ENCODE measurements at regions not wholly inside any gene's neighbourhood (a gene's known extent, or its start where the extent isn't known, plus 50 kb on each side); places are given as distances from the start of the nearest gene placed in this dataset.
"Not testable (repeated sequence)": the region's sequence is repeated elsewhere in the genome, so short reads cannot be mapped to it uniquely, and the experiment has no call there.

GRCh38 chr7:13743226-13743625 is 246.2 kb downstream of the ETV1 start:
- no peak overlapping the region for H3K4me3 ChIP-seq (ENCODE audit: low read depth in 1 of 2, low read length in 2 of 2)
- H3K9ac ChIP-seq (ENCODE audit: low read depth in 1 of 2, low read length in 2 of 2): no peak overlapping the region
- H3K4me1 ChIP-seq (ENCODE audit: control insufficient read depth in 1 of 2, insufficient read depth in 2 of 2, low read length in 2 of 2): peaks cover 0 to 10% of the 10 kb centered on the region in 2 donors
- H3K36me3 ChIP-seq (ENCODE audit: control insufficient read depth in 1 of 2, insufficient read depth in 2 of 2, low read length in 2 of 2): no peaks in the 10 kb centered on the region
- H3K27ac ChIP-seq (ENCODE audit: low read depth, low read length): no peak overlapping the region
- no peaks in the 10 kb centered on the region for H3K9me3 ChIP-seq (ENCODE audit: control insufficient read depth in 1 of 2, low read length in 2 of 2)
- H3K27me3 ChIP-seq (ENCODE audit: control insufficient read depth in 1 of 2, insufficient read depth in 2 of 2, low read length in 2 of 2): no peaks in the 10 kb centered on the region

DNA sequence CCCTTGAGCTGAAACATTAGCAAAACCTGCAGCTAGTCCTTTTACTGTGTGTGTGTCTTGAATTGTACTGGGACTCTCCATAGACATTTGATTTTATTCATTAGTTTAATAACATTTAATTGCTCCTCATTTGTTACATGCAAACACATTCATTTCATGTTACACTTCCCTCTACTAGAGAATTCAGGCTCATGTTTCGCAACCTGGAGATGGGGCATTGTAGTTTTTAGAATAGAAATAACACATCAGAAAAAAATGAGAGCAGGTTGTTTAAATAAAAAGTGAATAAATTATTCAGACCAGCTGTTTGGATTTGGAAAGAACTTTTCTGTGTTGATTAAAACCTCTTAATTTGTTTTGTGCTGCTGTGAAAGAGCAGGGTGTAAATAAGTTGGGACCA is 243.9 kb downstream of the ETV1 start:
- Histone ChIP-seq H3K9ac (ENCODE audit: low read depth in 1 of 2, low read length in 2 of 2) (no peak overlapping the region), H3K27me3 (ENCODE audit: control insufficient read depth in 1 of 2, insufficient read depth in 2 of 2, low read length in 2 of 2) (no peaks in the 10 kb centered on the region), H3K4me3 (ENCODE audit: low read depth in 1 of 2, low read length in 2 of 2) (no peak overlapping the region), H3K36me3 (ENCODE audit: control insufficient read depth in 1 of 2, insufficient read depth in 2 of 2, low read length in 2 of 2) (no peaks in the 10 kb centered on the region), H3K4me1 (ENCODE audit: control insufficient read depth in 1 of 2, insufficient read depth in 2 of 2, low read length in 2 of 2) (peaks cover 0 to 10% of the 10 kb centered on the region in 2 donors), H3K9me3 (ENCODE audit: control insufficient read depth in 1 of 2, low read length in 2 of 2) (no peaks in the 10 kb centered on the region), H3K27ac (ENCODE audit: low read depth, low read length) (no peak overlapping the region)

DNA sequence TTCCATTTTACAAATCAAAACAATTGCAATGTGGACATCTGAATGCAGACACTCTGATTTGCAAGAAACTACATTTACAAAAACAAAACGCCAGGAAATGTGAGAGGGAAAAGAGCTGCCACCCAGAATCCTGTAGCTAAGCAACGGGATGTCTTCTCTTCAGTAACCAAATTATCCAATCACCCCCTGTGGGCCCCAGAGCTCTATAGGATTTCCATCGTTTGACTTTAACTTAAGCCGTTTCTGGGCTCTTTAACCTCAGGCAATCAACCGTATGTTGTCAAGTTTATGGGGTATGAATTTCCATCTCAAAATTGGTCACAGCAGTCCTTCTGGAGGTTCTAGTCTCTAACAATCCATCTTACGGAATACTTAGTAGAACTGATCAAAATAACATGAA is 240.5 kb downstream of the ETV1 start:
- Histone ChIP-seq H3K27ac (ENCODE audit: low read depth, low read length) (no peak overlapping the region), H3K27me3 (ENCODE audit: control insufficient read depth in 1 of 2, insufficient read depth in 2 of 2, low read length in 2 of 2) (no peaks in the 10 kb centered on the region), H3K4me3 (ENCODE audit: low read depth in 1 of 2, low read length in 2 of 2) (no peak overlapping the region), H3K36me3 (ENCODE audit: control insufficient read depth in 1 of 2, insufficient read depth in 2 of 2, low read length in 2 of 2) (no peaks in the 10 kb centered on the region), H3K4me1 (ENCODE audit: control insufficient read depth in 1 of 2, insufficient read depth in 2 of 2, low read length in 2 of 2) (no peaks in the 10 kb centered on the region), H3K9me3 (ENCODE audit: control insufficient read depth in 1 of 2, low read length in 2 of 2) (no peaks in the 10 kb centered on the region), H3K9ac (ENCODE audit: low read depth in 1 of 2, low read length in 2 of 2) (no peak overlapping the region)

- H3K9me3 ChIP-seq (ENCODE audit: control insufficient read depth in 1 of 2, low read length in 2 of 2): no peaks in the 10 kb centered on the region
- H3K4me1 ChIP-seq (ENCODE audit: control insufficient read depth in 1 of 2, insufficient read depth in 2 of 2, low read length in 2 of 2): no peaks in the 10 kb centered on the region
- H3K36me3 ChIP-seq (ENCODE audit: control insufficient read depth in 1 of 2, insufficient read depth in 2 of 2, low read length in 2 of 2): no peaks in the 10 kb centered on the region
- no peak overlapping the region for H3K4me3 ChIP-seq (ENCODE audit: low read depth in 1 of 2, low read length in 2 of 2)
- H3K27ac ChIP-seq (ENCODE audit: low read depth, low read length): no peak overlapping the region
- no peaks in the 10 kb centered on the region for H3K27me3 ChIP-seq (ENCODE audit: control insufficient read depth in 1 of 2, insufficient read depth in 2 of 2, low read length in 2 of 2)
- H3K9ac ChIP-seq (ENCODE audit: low read depth in 1 of 2, low read length in 2 of 2): no peak overlapping the region
Observed at GRCh38 chr7:13749636-13750035, 239.8 kb downstream of the ETV1 start.

- Histone ChIP-seq H3K27me3 (ENCODE audit: control insufficient read depth in 1 of 2, insufficient read depth in 2 of 2, low read length in 2 of 2) (no peaks in the 10 kb centered on the region), H3K36me3 (ENCODE audit: control insufficient read depth in 1 of 2, insufficient read depth in 2 of 2, low read length in 2 of 2) (no peaks in the 10 kb centered on the region), H3K27ac (ENCODE audit: low read depth, low read length) (no peak overlapping the region), H3K4me1 (ENCODE audit: control insufficient read depth in 1 of 2, insufficient read depth in 2 of 2, low read length in 2 of 2) (no peaks in the 10 kb centered on the region), H3K9me3 (ENCODE audit: control insufficient read depth in 1 of 2, low read length in 2 of 2) (no peaks in the 10 kb centered on the region), H3K9ac (ENCODE audit: low read depth in 1 of 2, low read length in 2 of 2) (no peak overlapping the region), H3K4me3 (ENCODE audit: low read depth in 1 of 2, low read length in 2 of 2) (no peak overlapping the region)
Observed at GRCh38 chr7:13751766-13752165, 237.7 kb downstream of the ETV1 start.

DNA sequence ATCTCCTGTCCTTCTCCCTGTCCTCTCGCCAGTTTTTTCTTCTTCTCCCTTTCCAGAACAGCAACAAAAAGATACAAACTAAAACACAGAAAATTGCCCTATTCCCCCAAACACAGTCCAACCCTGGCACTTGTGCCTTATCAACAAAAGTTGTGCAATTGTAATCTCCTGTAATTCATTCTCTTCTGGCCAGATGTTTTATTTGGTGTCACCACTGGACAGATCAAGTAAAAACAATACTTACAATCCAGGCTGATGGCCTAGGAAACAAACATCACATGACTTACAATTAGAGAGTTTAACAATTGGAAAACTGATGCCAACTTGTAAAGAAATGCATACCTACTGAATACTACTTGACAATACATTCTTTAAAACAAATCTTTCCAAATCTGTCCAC is 231.6 kb downstream of the ETV1 start:
- Histone ChIP-seq H3K9ac (ENCODE audit: low read depth in 1 of 2, low read length in 2 of 2) (no peak overlapping the region), H3K9me3 (ENCODE audit: control insufficient read depth in 1 of 2, low read length in 2 of 2) (no peaks in the 10 kb centered on the region), H3K27me3 (ENCODE audit: control insufficient read depth in 1 of 2, insufficient read depth in 2 of 2, low read length in 2 of 2) (no peaks in the 10 kb centered on the region), H3K4me3 (ENCODE audit: low read depth in 1 of 2, low read length in 2 of 2) (no peak overlapping the region), H3K4me1 (ENCODE audit: control insufficient read depth in 1 of 2, insufficient read depth in 2 of 2, low read length in 2 of 2) (no peaks in the 10 kb centered on the region), H3K27ac (ENCODE audit: low read depth, low read length) (no peak overlapping the region), H3K36me3 (ENCODE audit: control insufficient read depth in 1 of 2, insufficient read depth in 2 of 2, low read length in 2 of 2) (no peaks in the 10 kb centered on the region)

DNA sequence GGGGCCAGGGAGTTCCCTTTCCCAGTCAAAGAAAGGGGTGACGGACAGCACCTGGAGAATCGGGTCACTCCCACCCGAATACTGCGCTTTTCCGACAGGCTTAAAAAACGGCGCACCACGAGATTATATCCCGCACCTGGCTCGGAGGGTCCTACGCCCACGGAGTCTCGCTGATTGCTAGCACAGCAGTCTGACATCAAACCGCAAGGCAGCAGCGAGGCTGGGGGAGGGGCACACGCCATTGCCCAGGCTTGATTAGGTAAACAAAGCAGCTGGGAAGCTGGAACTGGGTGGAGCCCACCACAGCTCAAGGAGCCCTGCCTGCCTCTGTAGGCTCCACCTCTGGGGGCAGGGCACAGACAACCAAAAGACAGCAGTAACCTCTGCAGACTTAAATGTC is 223.6 kb downstream of the ETV1 start:
- H3K36me3 ChIP-seq (ENCODE audit: control insufficient read depth in 1 of 2, insufficient read depth in 2 of 2, low read length in 2 of 2); H3K27ac ChIP-seq (ENCODE audit: low read depth, low read length); H3K4me1 ChIP-seq (ENCODE audit: control insufficient read depth in 1 of 2, insufficient read depth in 2 of 2, low read length in 2 of 2); H3K9ac ChIP-seq (ENCODE audit: low read depth in 1 of 2, low read length in 2 of 2); H3K9me3 ChIP-seq (ENCODE audit: control insufficient read depth in 1 of 2, low read length in 2 of 2); H3K27me3 ChIP-seq (ENCODE audit: control insufficient read depth in 1 of 2, insufficient read depth in 2 of 2, low read length in 2 of 2); H3K4me3 ChIP-seq (ENCODE audit: low read depth in 1 of 2, low read length in 2 of 2): not testable (repeated sequence)

GRCh38 chr7:13770305-13770704 is 219.2 kb downstream of the ETV1 start:
- H3K9me3 ChIP-seq (ENCODE audit: control insufficient read depth in 1 of 2, low read length in 2 of 2): no peaks in the 10 kb centered on the region
- no peak overlapping the region for H3K27ac ChIP-seq (ENCODE audit: low read depth, low read length)
- H3K4me3 ChIP-seq (ENCODE audit: low read depth in 1 of 2, low read length in 2 of 2): no peak overlapping the region
- H3K9ac ChIP-seq (ENCODE audit: low read depth in 1 of 2, low read length in 2 of 2): no peak overlapping the region
- H3K4me1 ChIP-seq (ENCODE audit: control insufficient read depth in 1 of 2, insufficient read depth in 2 of 2, low read length in 2 of 2): no peaks in the 10 kb centered on the region
- no peaks in the 10 kb centered on the region for H3K36me3 ChIP-seq (ENCODE audit: control insufficient read depth in 1 of 2, insufficient read depth in 2 of 2, low read length in 2 of 2)
- H3K27me3 ChIP-seq (ENCODE audit: control insufficient read depth in 1 of 2, insufficient read depth in 2 of 2, low read length in 2 of 2): no peaks in the 10 kb centered on the region

DNA sequence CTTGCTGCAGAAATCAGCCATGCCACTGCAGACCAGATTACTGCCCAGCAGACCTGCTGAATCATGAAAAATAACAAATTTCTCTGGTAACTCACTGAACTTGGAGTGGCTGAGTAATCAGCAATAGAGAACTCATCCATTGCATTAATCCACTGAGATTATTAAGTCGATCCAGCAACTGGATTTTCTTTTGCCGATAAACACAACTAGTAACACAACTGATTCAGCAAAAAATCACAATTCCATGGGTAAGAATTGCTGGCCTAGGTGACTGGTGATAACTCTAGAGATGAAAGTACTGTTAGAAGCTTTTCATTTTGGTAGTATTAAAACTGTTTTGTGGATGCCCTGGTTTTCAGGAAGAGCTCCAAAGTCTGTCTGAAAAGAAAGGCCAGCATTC is 214.5 kb downstream of the ETV1 start:
- no peak overlapping the region for H3K9ac ChIP-seq (ENCODE audit: low read depth in 1 of 2, low read length in 2 of 2)
- H3K9me3 ChIP-seq (ENCODE audit: control insufficient read depth in 1 of 2, low read length in 2 of 2): no peaks in the 10 kb centered on the region
- no peak overlapping the region for H3K4me3 ChIP-seq (ENCODE audit: low read depth in 1 of 2, low read length in 2 of 2)
- no peak overlapping the region for H3K27ac ChIP-seq (ENCODE audit: low read depth, low read length)
- no peaks in the 10 kb centered on the region for H3K4me1 ChIP-seq (ENCODE audit: control insufficient read depth in 1 of 2, insufficient read depth in 2 of 2, low read length in 2 of 2)
- no peaks in the 10 kb centered on the region for H3K27me3 ChIP-seq (ENCODE audit: control insufficient read depth in 1 of 2, insufficient read depth in 2 of 2, low read length in 2 of 2)
- H3K36me3 ChIP-seq (ENCODE audit: control insufficient read depth in 1 of 2, insufficient read depth in 2 of 2, low read length in 2 of 2): no peaks in the 10 kb centered on the region

DNA sequence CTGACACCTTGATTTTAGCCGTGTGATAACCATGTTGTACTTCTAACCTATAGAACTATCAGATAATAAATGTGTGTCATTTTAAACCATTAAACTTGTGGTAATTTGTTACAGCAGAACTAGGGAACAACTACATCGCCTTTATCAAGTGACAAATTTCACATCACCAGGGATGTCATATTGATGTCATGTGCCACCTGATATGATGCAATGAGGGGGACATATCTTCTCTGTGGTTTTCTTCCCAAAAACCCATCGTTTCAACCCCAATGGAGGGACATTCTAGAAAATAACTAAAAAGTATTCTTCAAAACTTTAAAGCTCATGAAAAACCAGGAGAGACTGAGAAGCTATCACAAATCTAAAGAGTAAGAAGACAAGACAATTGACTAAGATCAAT is 212.2 kb downstream of the ETV1 start:
- Histone ChIP-seq H3K27ac (ENCODE audit: low read depth, low read length) (no peak overlapping the region), H3K27me3 (ENCODE audit: control insufficient read depth in 1 of 2, insufficient read depth in 2 of 2, low read length in 2 of 2) (no peaks in the 10 kb centered on the region), H3K36me3 (ENCODE audit: control insufficient read depth in 1 of 2, insufficient read depth in 2 of 2, low read length in 2 of 2) (no peaks in the 10 kb centered on the region), H3K9ac (ENCODE audit: low read depth in 1 of 2, low read length in 2 of 2) (no peak overlapping the region), H3K4me3 (ENCODE audit: low read depth in 1 of 2, low read length in 2 of 2) (no peak overlapping the region), H3K4me1 (ENCODE audit: control insufficient read depth in 1 of 2, insufficient read depth in 2 of 2, low read length in 2 of 2) (no peaks in the 10 kb centered on the region), H3K9me3 (ENCODE audit: control insufficient read depth in 1 of 2, low read length in 2 of 2) (no peaks in the 10 kb centered on the region)

GRCh38 chr7:13778967-13779366 is 210.5 kb downstream of the ETV1 start:
- Histone ChIP-seq H3K36me3 (ENCODE audit: control insufficient read depth in 1 of 2, insufficient read depth in 2 of 2, low read length in 2 of 2) (no peaks in the 10 kb centered on the region), H3K4me3 (ENCODE audit: low read depth in 1 of 2, low read length in 2 of 2) (no peak overlapping the region), H3K9me3 (ENCODE audit: control insufficient read depth in 1 of 2, low read length in 2 of 2) (no peaks in the 10 kb centered on the region), H3K27me3 (ENCODE audit: control insufficient read depth in 1 of 2, insufficient read depth in 2 of 2, low read length in 2 of 2) (no peaks in the 10 kb centered on the region), H3K27ac (ENCODE audit: low read depth, low read length) (no peak overlapping the region), H3K4me1 (ENCODE audit: control insufficient read depth in 1 of 2, insufficient read depth in 2 of 2, low read length in 2 of 2) (no peaks in the 10 kb centered on the region), H3K9ac (ENCODE audit: low read depth in 1 of 2, low read length in 2 of 2) (no peak overlapping the region)

Data from duodenal mucosa (tissue), 2 donors.